HG02884 (cell line): ENCODE measurements at regions not wholly inside any gene's neighbourhood (a gene's known extent, or its start where the extent isn't known, plus 50 kb on each side); places are given as distances from the start of the nearest gene placed in this dataset.
A peak's percentile ranks its signal among the peaks of the same experiment; 100 is the strongest.

Source experiments
- ATAC-seq: cut with Tn5 transposase; IDR thresholded peaks from one replicate; pipeline ENCODE4 v1.9.1; 2021; ENCODE audit warnings: mild to moderate bottlenecking, moderate library complexity; ENCODE audit not compliant: unreplicated experiment

- ATAC-seq, result peak; percentile 49
These were observed 201.7 kb upstream of the TARS1 start for GRCh38 chr5:33238826-33239695.

- ATAC-seq, result no peak
These were observed 200.2 kb upstream of the TARS1 start for GRCh38 chr5:33240558-33240957.

- peak; percentile 66 for ATAC-seq
These were observed 199.0 kb upstream of the TARS1 start for GRCh38 chr5:33241802-33242201.

GRCh38 chr5:33242277-33242676 is 198.5 kb upstream of the TARS1 start:
- no peak for ATAC-seq

GRCh38 chr5:33244441-33245150 is 196.2 kb upstream of the TARS1 start:
- no peak for ATAC-seq

GRCh38 chr5:33254579-33254978 is 186.2 kb upstream of the TARS1 start:
- ATAC-seq, result no peak

GRCh38 chr5:33257807-33258429 is 182.8 kb upstream of the TARS1 start:
- no peak for ATAC-seq

- ATAC-seq, result no peak
These were observed 182.2 kb upstream of the TARS1 start for GRCh38 chr5:33258553-33258952.

GRCh38 chr5:33260098-33260497 is 180.7 kb upstream of the TARS1 start:
- ATAC-seq, result no peak

GRCh38 chr5:33261305-33261704 is 179.5 kb upstream of the TARS1 start:
- no peak for ATAC-seq

GRCh38 chr5:33261747-33262146 is 179.0 kb upstream of the TARS1 start:
- no peak for ATAC-seq

- no peak for ATAC-seq
These were observed 173.0 kb upstream of the TARS1 start for GRCh38 chr5:33267801-33268200.

- ATAC-seq, result no peak
These were observed 172.4 kb upstream of the TARS1 start for GRCh38 chr5:33268374-33268773.

GRCh38 chr5:33270671-33271070 is 170.1 kb upstream of the TARS1 start:
- ATAC-seq, result no peak

GRCh38 chr5:33271606-33272005 is 169.2 kb upstream of the TARS1 start:
- ATAC-seq, result no peak

GRCh38 chr5:33272288-33272687 is 168.5 kb upstream of the TARS1 start:
- ATAC-seq, result no peak

- ATAC-seq, result no peak
These were observed 166.8 kb upstream of the TARS1 start for GRCh38 chr5:33273985-33274384.

GRCh38 chr5:33275391-33275790 is 165.4 kb upstream of the TARS1 start:
- ATAC-seq, result no peak

- ATAC-seq, result no peak
These were observed 164.7 kb upstream of the TARS1 start for GRCh38 chr5:33275921-33276627.

GRCh38 chr5:33276628-33276950 is 164.2 kb upstream of the TARS1 start:
- no peak for ATAC-seq

GRCh38 chr5:33277061-33277650 is 163.6 kb upstream of the TARS1 start:
- ATAC-seq, result no peak
